Activated CD4-positive, alpha-beta memory T cell treated with anti-CD3 and anti-CD28 coated beads for 36 hours (primary cell): ENCODE measurements at regions not wholly inside any gene's neighbourhood (a gene's known extent, or its start where the extent isn't known, plus 50 kb on each side); places are given as distances from the start of the nearest gene placed in this dataset.

Experiments used
- CTCF ChIA-PET: fragments of 350-600 bp; sonication (Branson Sonifier 250); formaldehyde crosslinking; loops from one replicate; lab custom pipeline; 2021; ENCODE audit warnings: antibody characterized with exemption, inconsistent platforms; lab: Charles Lee
- POLR2A ChIA-PET: fragments of 350-600 bp; sonication (Branson Sonifier 250); formaldehyde crosslinking; loops from one replicate; lab custom pipeline; 2021; ENCODE audit warnings: antibody characterized with exemption; lab: Charles Lee
- DNase-seq: peaks from one replicate; pipeline ENCODE4 v3.0.0-alpha.2; 2020
- H3K27ac Mint-ChIP-seq: one replicate; pipeline ENCODE4 v1.8.0; 2021; ENCODE audit warnings: mixed read lengths
- H3K27me3 Mint-ChIP-seq: one replicate; pipeline ENCODE4 v1.8.0; 2021; ENCODE audit warnings: mixed read lengths
- H3K36me3 Mint-ChIP-seq: one replicate; pipeline ENCODE4 v1.8.0; 2021; ENCODE audit warnings: mixed read lengths
- H3K4me1 Mint-ChIP-seq: one replicate; pipeline ENCODE4 v1.8.0; 2021; ENCODE audit warnings: low read depth, mixed read lengths
- H3K4me3 Mint-ChIP-seq: one replicate; pipeline ENCODE4 v1.8.0; 2021; ENCODE audit warnings: mild to moderate bottlenecking, mixed read lengths
- H3K9me3 Mint-ChIP-seq: one replicate; pipeline ENCODE4 v1.8.0; 2021; ENCODE audit warnings: mixed read lengths
- intact Hi-C: fragments of 100-400 bp; cut with micrococcal nuclease; formaldehyde crosslinking; loops from one replicate; pipeline ENCODE4 v1.15.1; 2023

- H3K4me3 Mint-ChIP-seq, result no peak overlapping the region
- intact Hi-C loops, result no loop called here
- H3K27ac Mint-ChIP-seq, result no peak overlapping the region
- no peak for DNase-seq
- H3K36me3 Mint-ChIP-seq, result no peaks in the 10 kb centered on the region
- POLR2A ChIA-PET, result no interaction called here
- CTCF ChIA-PET, result no interaction called here
- no peaks in the 10 kb centered on the region for H3K9me3 Mint-ChIP-seq
- H3K27me3 Mint-ChIP-seq, result no peaks in the 10 kb centered on the region
- no peaks in the 10 kb centered on the region for H3K4me1 Mint-ChIP-seq
These were observed 187.6 kb upstream of the CDYL start for GRCh38 chr6:4588581-4588980.

DNA sequence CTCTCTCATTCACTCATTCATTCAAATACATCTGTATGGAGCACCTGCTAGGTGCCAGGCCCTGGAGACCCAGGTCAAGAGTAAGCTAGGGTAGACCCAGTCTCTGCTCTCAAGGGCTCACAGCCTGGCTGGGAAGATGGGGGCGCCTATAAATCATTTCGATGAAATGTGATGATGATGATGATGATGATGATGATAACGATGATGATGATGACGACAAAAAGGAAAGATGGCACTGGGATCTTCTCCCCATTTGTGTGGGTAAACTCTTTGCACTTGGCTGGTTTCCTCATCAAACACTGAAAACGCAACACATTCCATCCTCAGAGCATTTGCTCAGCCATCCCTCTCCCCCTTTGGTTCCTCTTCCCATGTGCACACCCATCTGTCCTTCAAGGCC is 188.0 kb upstream of the CDYL start:
- intact Hi-C loops, result no loop called here
- no peaks in the 10 kb centered on the region for H3K4me1 Mint-ChIP-seq
- H3K4me3 Mint-ChIP-seq, result no peak overlapping the region
- H3K9me3 Mint-ChIP-seq, result no peaks in the 10 kb centered on the region
- H3K27me3 Mint-ChIP-seq, result no peaks in the 10 kb centered on the region
- no peak for DNase-seq
- H3K27ac Mint-ChIP-seq, result no peak overlapping the region
- no peaks in the 10 kb centered on the region for H3K36me3 Mint-ChIP-seq
- ChIA-PET POLR2A (no interaction called here), CTCF (no interaction called here)

DNA sequence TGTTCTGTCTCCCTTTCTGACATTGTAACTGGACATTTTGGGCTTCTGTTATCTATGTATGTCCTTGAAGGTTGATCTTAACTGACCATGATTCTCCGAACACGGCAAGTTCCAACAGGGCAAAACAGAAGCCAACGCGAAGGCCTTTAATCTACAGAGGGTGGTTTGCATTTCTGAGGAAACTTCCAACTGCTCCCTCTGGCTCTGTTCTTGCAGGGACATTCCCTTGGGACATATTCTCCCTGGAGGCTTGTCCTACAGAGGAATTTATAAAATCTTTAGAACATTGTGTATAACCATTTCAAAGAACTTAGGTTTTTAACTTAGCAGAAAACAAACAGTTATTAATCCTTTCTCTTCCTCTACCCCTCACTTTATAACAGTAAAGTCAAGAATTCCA is 189.0 kb upstream of the CDYL start:
- Mint-ChIP-seq H3K27me3 (no peaks in the 10 kb centered on the region), H3K27ac (no peak overlapping the region), H3K4me1 (no peaks in the 10 kb centered on the region), H3K4me3 (no peak overlapping the region), H3K36me3 (no peaks in the 10 kb centered on the region), H3K9me3 (no peaks in the 10 kb centered on the region)
- intact Hi-C loops, result no loop called here
- ChIA-PET POLR2A (no interaction called here), CTCF (no interaction called here)
- no peak for DNase-seq

GRCh38 chr6:4586469-4586859 is 189.7 kb upstream of the CDYL start:
- Mint-ChIP-seq H3K9me3 (no peaks in the 10 kb centered on the region), H3K4me1 (no peaks in the 10 kb centered on the region), H3K36me3 (no peaks in the 10 kb centered on the region), H3K27ac (no peak overlapping the region), H3K27me3 (no peaks in the 10 kb centered on the region), H3K4me3 (no peak overlapping the region)
- ChIA-PET CTCF (no interaction called here), POLR2A (no interaction called here)
- intact Hi-C loops, result no loop called here
- DNase-seq, result no peak

DNA sequence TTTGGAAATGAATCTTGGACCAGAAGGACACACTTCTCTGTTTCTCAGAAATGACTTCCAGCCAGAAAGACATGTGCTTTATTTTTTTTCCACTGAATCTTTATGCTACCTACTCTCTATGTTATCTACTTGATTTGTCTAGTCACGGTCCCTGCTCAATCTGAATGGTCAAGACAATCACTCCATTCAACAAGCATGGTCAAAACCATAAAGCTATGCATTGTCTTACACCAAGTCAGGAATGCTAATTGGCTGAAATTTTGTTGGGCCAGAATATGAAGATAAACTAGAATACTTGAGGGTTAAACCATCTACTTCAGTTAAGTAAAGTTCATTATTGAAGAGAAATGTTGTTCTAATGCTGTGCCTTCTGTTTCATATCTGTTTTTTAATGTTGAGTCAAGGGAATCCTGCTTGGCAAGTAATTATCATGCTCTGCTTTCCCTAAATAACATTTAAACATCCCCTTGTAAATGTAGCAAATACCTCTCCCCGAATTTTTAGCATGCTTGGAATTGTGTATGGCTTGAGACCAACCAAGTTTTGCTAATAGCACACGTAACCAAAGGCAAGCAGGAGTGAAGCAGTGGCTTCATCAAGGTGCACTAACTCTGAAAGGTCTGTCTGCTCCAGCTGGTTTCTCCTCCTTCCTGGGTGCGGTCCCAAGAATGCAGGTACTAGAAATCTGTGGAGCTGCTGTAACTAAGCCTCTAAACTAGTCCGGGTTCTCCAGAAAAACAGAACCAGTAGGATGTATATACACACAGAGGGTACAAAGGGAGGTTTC is 190.3 kb upstream of the CDYL start:
- ChIA-PET CTCF (no interaction called here), POLR2A (no interaction called here)
- DNase-seq, result no peak
- Mint-ChIP-seq H3K9me3 (no peaks in the 10 kb centered on the region), H3K4me3 (no peak overlapping the region), H3K27ac (no peak overlapping the region), H3K27me3 (no peaks in the 10 kb centered on the region), H3K36me3 (no peaks in the 10 kb centered on the region), H3K4me1 (no peaks in the 10 kb centered on the region)
- intact Hi-C loops, result no loop called here

DNA sequence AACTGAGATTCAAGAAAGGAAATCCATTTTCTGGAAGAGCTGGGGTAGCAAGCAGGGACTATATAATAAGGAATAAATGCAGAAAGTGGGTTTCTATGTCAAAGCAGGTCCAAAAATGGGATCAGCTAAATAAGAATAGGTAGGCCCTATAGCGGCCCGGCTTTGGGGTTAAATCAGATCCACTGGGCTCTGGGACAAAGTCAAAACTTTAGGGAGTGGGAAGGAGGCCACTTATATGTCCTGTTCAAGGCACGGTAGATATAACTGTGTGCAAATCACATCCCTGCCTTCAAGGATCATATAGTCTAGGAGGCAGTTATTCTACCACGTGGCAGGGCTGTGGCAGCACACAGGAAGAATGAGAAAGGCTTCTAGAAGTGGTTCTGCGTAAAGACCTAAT is 191.4 kb upstream of the CDYL start:
- no peaks in the 10 kb centered on the region for H3K27me3 Mint-ChIP-seq
- no peak overlapping the region for H3K27ac Mint-ChIP-seq
- H3K4me3 Mint-ChIP-seq, result no peak overlapping the region
- ChIA-PET POLR2A (no interaction called here), CTCF (no interaction called here)
- no peaks in the 10 kb centered on the region for H3K4me1 Mint-ChIP-seq
- intact Hi-C loops, result no loop called here
- H3K36me3 Mint-ChIP-seq, result no peaks in the 10 kb centered on the region
- no peak for DNase-seq
- H3K9me3 Mint-ChIP-seq, result no peaks in the 10 kb centered on the region

DNA sequence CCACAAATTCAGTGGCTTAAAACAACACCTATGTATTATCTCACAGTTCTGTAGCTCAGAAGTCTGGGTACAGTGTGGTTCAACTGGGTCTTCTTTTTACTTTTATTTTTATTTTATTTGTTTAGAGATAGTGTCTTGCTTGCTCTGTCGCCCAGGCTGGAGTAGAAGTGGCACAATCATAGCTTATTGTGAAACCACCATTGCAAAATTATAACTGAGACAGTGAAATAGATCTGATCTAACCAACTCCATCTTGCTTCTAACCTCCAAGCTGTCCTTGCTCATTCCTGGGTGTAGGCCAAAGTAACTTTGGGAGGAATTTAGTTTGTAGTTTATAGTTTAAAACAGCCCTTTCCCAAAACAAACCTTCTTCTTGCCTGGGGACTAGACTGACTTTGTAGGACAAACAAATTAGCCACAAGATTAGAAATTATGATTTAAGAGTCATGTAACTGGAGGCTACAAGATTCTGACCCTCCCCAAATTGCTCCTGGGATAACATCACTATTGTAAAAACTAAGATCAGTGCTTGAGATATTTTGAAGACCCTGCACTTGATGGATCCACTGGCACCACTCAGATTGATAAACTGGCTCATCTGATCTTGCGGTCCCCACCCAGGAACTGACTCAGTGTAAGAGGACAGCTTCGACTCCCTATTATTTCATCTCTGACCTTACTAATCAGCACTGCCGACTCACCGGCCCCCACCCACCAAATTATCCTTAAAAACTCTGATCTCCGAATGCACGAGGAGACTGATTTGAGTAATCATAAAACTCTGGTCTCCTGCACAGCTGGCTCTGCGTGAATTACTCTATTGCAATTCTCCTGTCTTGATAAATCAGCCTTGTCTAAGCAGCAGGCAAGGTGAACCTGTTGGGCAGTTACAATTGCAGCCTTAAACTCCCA is 193.4 kb upstream of the CDYL start:
- H3K36me3 Mint-ChIP-seq, result no peaks in the 10 kb centered on the region
- POLR2A ChIA-PET, result no interaction called here

DNA sequence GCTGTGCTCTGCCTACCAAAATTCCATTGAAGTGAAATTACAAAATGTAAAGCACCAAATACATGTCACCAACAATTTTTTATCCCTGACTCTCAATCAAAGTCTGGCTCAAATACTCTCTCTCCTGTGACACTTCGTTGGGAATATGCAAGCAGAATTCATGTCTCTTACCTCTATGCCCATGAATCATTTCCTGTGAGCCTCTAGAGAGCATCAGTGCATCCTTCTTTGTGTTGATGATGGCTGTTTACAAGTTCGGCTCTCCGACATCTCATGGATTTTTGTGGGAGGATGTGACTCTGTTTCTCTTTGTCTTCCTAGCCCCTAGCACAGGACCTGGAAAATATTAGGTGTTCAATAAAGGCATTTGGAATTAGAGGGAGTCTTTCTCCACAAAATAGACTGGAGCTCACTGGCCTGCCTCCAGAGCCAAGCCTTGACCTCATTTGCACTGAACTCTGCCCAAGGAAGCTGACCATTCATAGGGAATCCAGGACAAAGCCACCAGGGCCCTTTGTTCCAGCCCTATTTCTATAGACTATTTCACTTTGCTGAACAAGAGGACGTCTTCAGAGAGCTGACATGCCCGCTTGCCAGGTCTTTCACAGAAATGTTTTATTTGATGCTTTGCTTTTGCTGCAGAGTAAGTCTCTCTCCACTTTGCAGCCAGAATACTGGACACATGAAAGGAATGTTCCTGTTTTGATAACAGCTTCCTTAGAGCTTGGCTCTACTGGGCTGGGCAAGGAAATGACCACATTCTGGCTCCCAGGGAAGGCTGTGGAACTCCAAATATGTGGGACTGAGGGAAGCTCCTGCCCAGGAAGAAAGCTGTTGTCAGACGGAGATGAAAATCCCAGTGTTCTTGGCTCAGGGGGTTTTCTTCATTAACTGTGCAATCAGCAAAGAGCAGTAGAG is 194.5 kb upstream of the CDYL start:
- intact Hi-C loops, result no loop called here
- H3K27me3 Mint-ChIP-seq, result peaks cover 5% of the 10 kb centered on the region
- POLR2A ChIA-PET, result no interaction called here
- no peak for DNase-seq
- H3K4me3 Mint-ChIP-seq, result no peak overlapping the region
- H3K27ac Mint-ChIP-seq, result no peak overlapping the region
- no peaks in the 10 kb centered on the region for H3K9me3 Mint-ChIP-seq
- CTCF ChIA-PET, result interaction anchor here (0.7 kb wide), 1 partner anchor 425 kb away, joined by 3 read pairs; no protein-coding TSS in a partner anchor
- no peaks in the 10 kb centered on the region for H3K4me1 Mint-ChIP-seq
- no peaks in the 10 kb centered on the region for H3K36me3 Mint-ChIP-seq

More for the DNA sequence above, 193.4 kb upstream of the CDYL start:
- Mint-ChIP-seq H3K27me3 (peaks cover 2% of the 10 kb centered on the region), H3K9me3 (no peaks in the 10 kb centered on the region), H3K4me3 (no peak overlapping the region), H3K27ac (no peak overlapping the region), H3K4me1 (no peaks in the 10 kb centered on the region)
- no peak for DNase-seq
- intact Hi-C loops, result no loop called here
- CTCF ChIA-PET, result interaction anchor here (0.7 kb wide), 1 partner anchor 424 kb away, joined by 3 read pairs; no protein-coding TSS in a partner anchor

DNA sequence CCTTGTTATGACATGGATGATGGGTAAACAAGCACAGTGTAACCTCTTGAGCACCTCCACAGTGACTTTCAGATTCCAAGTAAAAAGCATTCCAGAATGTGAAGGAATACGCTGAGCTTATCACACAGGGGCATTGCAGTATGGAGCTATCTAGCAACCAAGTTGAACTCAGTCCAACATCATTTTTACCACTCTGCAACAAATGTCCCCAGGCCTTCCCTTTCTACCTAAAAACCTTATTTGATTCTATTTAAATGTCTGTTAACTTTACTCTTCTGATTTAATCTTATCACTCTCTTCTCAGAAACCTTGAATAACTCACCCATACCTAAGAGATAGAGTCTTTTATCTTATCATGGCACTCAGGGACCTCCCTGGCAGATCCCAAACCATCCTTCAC is 195.8 kb upstream of the CDYL start:
- ChIA-PET CTCF (no interaction called here), POLR2A (no interaction called here)
- DNase-seq, result no peak
- Mint-ChIP-seq H3K9me3 (no peaks in the 10 kb centered on the region), H3K27ac (no peak overlapping the region), H3K27me3 (peaks cover 15% of the 10 kb centered on the region), H3K36me3 (no peaks in the 10 kb centered on the region), H3K4me1 (no peaks in the 10 kb centered on the region), H3K4me3 (no peak overlapping the region)
- intact Hi-C loops, result no loop called here

- intact Hi-C loops, result no loop called here
- ChIA-PET CTCF (no interaction called here), POLR2A (no interaction called here)
- Mint-ChIP-seq H3K4me1 (no peaks in the 10 kb centered on the region), H3K9me3 (peaks cover 4% of the 10 kb centered on the region), H3K27me3 (peaks cover 15% of the 10 kb centered on the region), H3K27ac (no peak overlapping the region), H3K4me3 (no peak overlapping the region), H3K36me3 (no peaks in the 10 kb centered on the region)
- no peak for DNase-seq
These were observed 198.8 kb upstream of the CDYL start for GRCh38 chr6:4577406-4577805.

DNA sequence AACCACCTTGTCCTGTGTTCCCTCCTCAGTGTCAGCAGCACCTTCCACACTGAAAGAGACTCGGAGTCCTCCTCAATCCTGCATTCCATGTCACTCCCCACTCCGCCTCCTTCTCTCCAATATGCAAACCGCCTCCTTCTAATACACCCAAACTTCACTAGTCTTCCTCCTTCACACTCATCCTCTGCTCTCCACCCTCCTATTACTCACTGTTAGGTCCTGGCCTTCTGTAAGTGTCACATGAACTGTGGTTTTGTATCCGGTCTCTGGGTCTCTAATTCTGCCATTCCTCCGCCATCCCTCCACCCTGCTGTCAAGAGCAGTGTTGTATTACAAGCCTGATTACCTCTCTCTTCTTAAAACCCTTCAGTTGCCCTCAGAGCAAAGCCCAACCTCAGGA is 200.5 kb upstream of the CDYL start:
- H3K36me3 Mint-ChIP-seq, result peaks cover 1% of the 10 kb centered on the region
- H3K9me3 Mint-ChIP-seq, result peaks cover 13% of the 10 kb centered on the region
- H3K4me1 Mint-ChIP-seq, result no peaks in the 10 kb centered on the region
- H3K27me3 Mint-ChIP-seq, result peaks cover 15% of the 10 kb centered on the region
- intact Hi-C loops, result no loop called here
- ChIA-PET POLR2A (no interaction called here), CTCF (no interaction called here)
- no peak overlapping the region for H3K4me3 Mint-ChIP-seq
- no peak for DNase-seq
- no peak overlapping the region for H3K27ac Mint-ChIP-seq

- peaks cover 16% of the 10 kb centered on the region for H3K9me3 Mint-ChIP-seq
- DNase-seq, result no peak
- ChIA-PET CTCF (no interaction called here), POLR2A (no interaction called here)
- H3K27ac Mint-ChIP-seq, result no peak overlapping the region
- peaks cover 1% of the 10 kb centered on the region for H3K36me3 Mint-ChIP-seq
- no peaks in the 10 kb centered on the region for H3K4me1 Mint-ChIP-seq
- intact Hi-C loops, result no loop called here
- H3K4me3 Mint-ChIP-seq, result no peak overlapping the region
- peaks cover 15% of the 10 kb centered on the region for H3K27me3 Mint-ChIP-seq
These were observed 202.2 kb upstream of the CDYL start for GRCh38 chr6:4574007-4574406.
